ENCODE measurements at regions not wholly inside any gene's neighbourhood (a gene's known extent, or its start where the extent isn't known, plus 50 kb on each side); places are given as distances from the start of the nearest gene placed in this dataset.

GRCh38 chr4:23458054-23458453 is 431.8 kb downstream of the PPARGC1A start:
- H3K79me2 ChIP-seq (ENCODE audit: control insufficient read depth, low read length) = no peaks in the 10 kb centered on the region
- no peaks in the 10 kb centered on the region for H3K36me3 ChIP-seq (ENCODE audit: control insufficient read depth, low read length)
- H3K4me3 ChIP-seq (ENCODE audit: low read length) = no peak overlapping the region
- H4K20me1 ChIP-seq (ENCODE audit: control insufficient read depth, insufficient read depth, low read depth, low read length) = no peaks in the 10 kb centered on the region
- no peaks in the 10 kb centered on the region for H3K9me2 ChIP-seq (replicated peaks; ENCODE audit: control insufficient read depth, low read length)
- no peaks in the 10 kb centered on the region for H3K9me3 ChIP-seq (ENCODE audit: control insufficient read depth, insufficient read depth, low read length)
- no peaks in the 10 kb centered on the region for H3K27me3 ChIP-seq (ENCODE audit: control insufficient read depth, low read length)
- TF ChIP-seq CTCF (IDR thresholded peaks at IDR 0.05; ENCODE audit: low read depth, low read length, poor library complexity, severe bottlenecking) (no peak), EZH2phosphoT487 (IDR thresholded peaks at IDR 0.05; ENCODE audit: borderline replicate concordance, low read length) (no peak)
- H3K27ac ChIP-seq (ENCODE audit: low read depth, low read length) = no peak overlapping the region
- H3F3A ChIP-seq (ENCODE audit: control insufficient read depth, insufficient read depth) = no peaks in the 10 kb centered on the region
- H3K4me1 ChIP-seq (ENCODE audit: control insufficient read depth, low read length) = no peaks in the 10 kb centered on the region
- H3K4me2 ChIP-seq (ENCODE audit: low read length) = no peak overlapping the region

GRCh38 chr4:23456864-23457263 is 433.0 kb downstream of the PPARGC1A start:
- Histone ChIP-seq H3K4me1 (ENCODE audit: control insufficient read depth, low read length) (no peaks in the 10 kb centered on the region), H3K36me3 (ENCODE audit: control insufficient read depth, low read length) (no peaks in the 10 kb centered on the region), H3K4me3 (ENCODE audit: low read length) (no peak overlapping the region), H3K79me2 (ENCODE audit: control insufficient read depth, low read length) (no peaks in the 10 kb centered on the region), H3K27me3 (ENCODE audit: control insufficient read depth, low read length) (no peaks in the 10 kb centered on the region), H3K9me2 (replicated peaks; ENCODE audit: control insufficient read depth, low read length) (no peaks in the 10 kb centered on the region), H4K20me1 (ENCODE audit: control insufficient read depth, insufficient read depth, low read depth, low read length) (no peaks in the 10 kb centered on the region), H3K4me2 (ENCODE audit: low read length) (no peak overlapping the region), H3F3A (ENCODE audit: control insufficient read depth, insufficient read depth) (no peaks in the 10 kb centered on the region), H3K9me3 (ENCODE audit: control insufficient read depth, insufficient read depth, low read length) (no peaks in the 10 kb centered on the region), H3K27ac (ENCODE audit: low read depth, low read length) (no peak overlapping the region)
- TF ChIP-seq EZH2phosphoT487 (IDR thresholded peaks at IDR 0.05; ENCODE audit: borderline replicate concordance, low read length) = no peak
- no peak for TF ChIP-seq CTCF (IDR thresholded peaks at IDR 0.05; ENCODE audit: low read depth, low read length, poor library complexity, severe bottlenecking)

- Histone ChIP-seq H3K36me3 (ENCODE audit: control insufficient read depth, low read length) (no peaks in the 10 kb centered on the region), H3K4me1 (ENCODE audit: control insufficient read depth, low read length) (no peaks in the 10 kb centered on the region), H3K9me2 (replicated peaks; ENCODE audit: control insufficient read depth, low read length) (no peaks in the 10 kb centered on the region), H3K27me3 (ENCODE audit: control insufficient read depth, low read length) (no peaks in the 10 kb centered on the region), H3K9me3 (ENCODE audit: control insufficient read depth, insufficient read depth, low read length) (no peaks in the 10 kb centered on the region), H3K4me2 (ENCODE audit: low read length) (no peak overlapping the region), H4K20me1 (ENCODE audit: control insufficient read depth, insufficient read depth, low read depth, low read length) (no peaks in the 10 kb centered on the region), H3F3A (ENCODE audit: control insufficient read depth, insufficient read depth) (no peaks in the 10 kb centered on the region), H3K4me3 (ENCODE audit: low read length) (no peak overlapping the region), H3K79me2 (ENCODE audit: control insufficient read depth, low read length) (no peaks in the 10 kb centered on the region), H3K27ac (ENCODE audit: low read depth, low read length) (no peak overlapping the region)
- TF ChIP-seq CTCF (IDR thresholded peaks at IDR 0.05; ENCODE audit: low read depth, low read length, poor library complexity, severe bottlenecking) (peak; percentile 19), EZH2phosphoT487 (IDR thresholded peaks at IDR 0.05; ENCODE audit: borderline replicate concordance, low read length) (no peak)
These were observed 434.2 kb downstream of the PPARGC1A start for GRCh38 chr4:23455456-23456158.
